ENCODE measurements at regions not wholly inside any gene's neighbourhood (a gene's known extent, or its start where the extent isn't known, plus 50 kb on each side); places are given as distances from the start of the nearest gene placed in this dataset.

GRCh38 chr10:57788117-57788516 is 479.6 kb downstream of the IPMK start:
- no peak for DNase-seq (ENCODE audit: low read depth, low spot score)

- no peak for DNase-seq (ENCODE audit: low read depth, low spot score)
Measured at GRCh38 chr10:57786850-57787750, 480.6 kb downstream of the IPMK start.

GRCh38 chr10:57786331-57786730 is 481.4 kb downstream of the IPMK start:
- no peak for DNase-seq (ENCODE audit: low read depth, low spot score)

- DNase-seq (ENCODE audit: low read depth, low spot score): no peak
Measured at GRCh38 chr10:57785546-57785945, 482.1 kb downstream of the IPMK start.

GRCh38 chr10:57785068-57785467 is 482.6 kb downstream of the IPMK start:
- DNase-seq (ENCODE audit: low read depth, low spot score): no peak

GRCh38 chr10:57776688-57777432 is 490.8 kb downstream of the IPMK start:
- no peak for DNase-seq (ENCODE audit: low read depth, low spot score)

GRCh38 chr10:57775250-57775649 is 492.4 kb downstream of the IPMK start:
- no peak for DNase-seq (ENCODE audit: low read depth, low spot score)

- no peak for DNase-seq (ENCODE audit: low read depth, low spot score)
Measured at GRCh38 chr10:57769298-57769697, 498.4 kb downstream of the IPMK start.

GRCh38 chr10:57759777-57760176 is 507.9 kb downstream of the IPMK start:
- no peak for DNase-seq (ENCODE audit: low read depth, low spot score)

GRCh38 chr10:57754803-57755202 is 512.9 kb downstream of the IPMK start:
- no peak for DNase-seq (ENCODE audit: low read depth, low spot score)

GRCh38 chr10:57743711-57744110 is 524.0 kb downstream of the IPMK start:
- DNase-seq (ENCODE audit: low read depth, low spot score): no peak

- no peak for DNase-seq (ENCODE audit: low read depth, low spot score)
Measured at GRCh38 chr10:57741751-57742150, 525.9 kb downstream of the IPMK start.

- no peak for DNase-seq (ENCODE audit: low read depth, low spot score)
Measured at GRCh38 chr10:57723305-57723704, 544.4 kb downstream of the IPMK start.

GRCh38 chr10:57716884-57717283 is 550.8 kb downstream of the IPMK start:
- no peak for DNase-seq (ENCODE audit: low read depth, low spot score)

GRCh38 chr10:57715233-57715632 is 552.5 kb downstream of the IPMK start:
- no peak for DNase-seq (ENCODE audit: low read depth, low spot score)

- no peak for DNase-seq (ENCODE audit: low read depth, low spot score)
Measured at GRCh38 chr10:57707300-57707658, 560.4 kb downstream of the IPMK start.

- no peak for DNase-seq (ENCODE audit: low read depth, low spot score)
Measured at GRCh38 chr10:57706576-57707299, 561.0 kb downstream of the IPMK start.

- no peak for DNase-seq (ENCODE audit: low read depth, low spot score)
Measured at GRCh38 chr10:57706016-57706415, 561.7 kb downstream of the IPMK start.

- no peak for DNase-seq (ENCODE audit: low read depth, low spot score)
Measured at GRCh38 chr10:57699944-57700343, 567.8 kb downstream of the IPMK start.

- peak; percentile 36 for DNase-seq (ENCODE audit: low read depth, low spot score)
Measured at GRCh38 chr10:57696641-57697040, 571.1 kb downstream of the IPMK start.

- DNase-seq (ENCODE audit: low read depth, low spot score): no peak
Measured at GRCh38 chr10:57694956-57695608, 572.6 kb downstream of the IPMK start.
